Liver (tissue), 8 donors: ENCODE measurements at regions not wholly inside any gene's neighbourhood (a gene's known extent, or its start where the extent isn't known, plus 50 kb on each side); places are given as distances from the start of the nearest gene placed in this dataset.

Source experiments
- DNase-seq: peaks from one replicate; pipeline ENCODE4 v3.0.0-alpha.2; 2017; ENCODE audit warnings: low spot score
- H3K27ac ChIP-seq, 2 donors: one replicate each; pipeline ENCODE4 v1.7.0; 2013; ENCODE audit warnings: inconsistent platforms in 2 of 2, low read length in 2 of 2, control low read depth in 1 of 2, low read depth in 1 of 2, mild to moderate bottlenecking in 1 of 2
- H3K27me3 ChIP-seq, 4 donors: one replicate each; pipeline versions ENCODE4 v1.6.1 to v1.7.0; 2013; ENCODE audit warnings: low read length in 3 of 4, inconsistent platforms in 1 of 4, mild to moderate bottlenecking in 1 of 4, moderate library complexity in 1 of 4; ENCODE audit not compliant: control insufficient read depth in 4 of 4, insufficient read depth in 4 of 4
- H3K36me3 ChIP-seq, 4 donors: one replicate each; pipeline versions ENCODE4 v1.6.1 to v1.7.0; 2013; ENCODE audit warnings: low read length in 3 of 4, mild to moderate bottlenecking in 3 of 4, low read depth in 1 of 4, moderate library complexity in 1 of 4; ENCODE audit not compliant: control insufficient read depth in 4 of 4, insufficient read depth in 3 of 4
- H3K4me1 ChIP-seq, 4 donors: one replicate each; pipeline versions ENCODE4 v1.6.1 to v1.7.0; 2013; ENCODE audit warnings: low read length in 3 of 4, mild to moderate bottlenecking in 3 of 4, moderate library complexity in 1 of 4; ENCODE audit not compliant: control insufficient read depth in 4 of 4, insufficient read depth in 4 of 4
- H3K4me3 ChIP-seq, 3 donors: one replicate each; pipeline versions ENCODE4 v1.6.1 to v1.7.0; 2013; ENCODE audit warnings: low read length in 3 of 3, control low read depth in 1 of 3, low read depth in 1 of 3, mild to moderate bottlenecking in 1 of 3
- H3K9ac ChIP-seq, 2 donors: one replicate each; pipeline ENCODE4 v1.7.0; 2013; ENCODE audit warnings: low read length in 2 of 2, mild to moderate bottlenecking in 2 of 2, moderate library complexity in 2 of 2, control low read depth in 1 of 2, low read depth in 1 of 2
- H3K9me3 ChIP-seq, 4 donors: one replicate each; pipeline versions ENCODE4 v1.6.1 to v1.7.0; 2013; ENCODE audit warnings: low read length in 3 of 4; ENCODE audit not compliant: control insufficient read depth in 4 of 4
- EGR1 ChIP-seq, 2 donors: IDR thresholded peaks; 2 replicates each; pipeline ENCODE4 v1.6.1; 2016 to 2018; ENCODE audit warnings: antibody characterized with exemption in 2 of 2, low read depth in 2 of 2
- FOXA1 ChIP-seq: IDR thresholded peaks from 2 replicates; pipeline ENCODE4 v1.6.1; 2016; ENCODE audit warnings: antibody characterized with exemption
- FOXA2 ChIP-seq: IDR thresholded peaks from 2 replicates; pipeline ENCODE4 v1.6.1; 2016; ENCODE audit warnings: antibody characterized with exemption
- GABPA ChIP-seq, 2 donors: IDR thresholded peaks in 1 of 2; conservative IDR thresholded peaks in 1 of 2; 2 replicates each; pipeline ENCODE4 v1.6.1; 2016; ENCODE audit warnings: antibody characterized with exemption in 2 of 2, mild to moderate bottlenecking in 1 of 2, moderate library complexity in 1 of 2
- HNF4A ChIP-seq, 2 donors: conservative IDR thresholded peaks; 2 replicates each; pipeline ENCODE4 v1.6.1; 2016; ENCODE audit warnings: antibody characterized with exemption in 2 of 2, mild to moderate bottlenecking in 2 of 2
- HNF4G ChIP-seq: IDR thresholded peaks from 2 replicates; pipeline ENCODE4 v1.6.1; 2016; ENCODE audit warnings: antibody characterized with exemption
- JUND ChIP-seq, 2 donors: IDR thresholded peaks; 2 replicates each; pipeline ENCODE4 v1.6.1; 2016; ENCODE audit warnings: antibody characterized with exemption in 2 of 2
- NR2F2 ChIP-seq: IDR thresholded peaks from 2 replicates; pipeline ENCODE4 v1.6.1; 2016; ENCODE audit warnings: antibody characterized with exemption
- RAD21 ChIP-seq, 2 donors: IDR thresholded peaks; 2 replicates each; pipeline ENCODE4 v1.6.1; 2016; ENCODE audit warnings: antibody characterized with exemption in 2 of 2, mild to moderate bottlenecking in 2 of 2
- RXRA ChIP-seq, 2 donors: IDR thresholded peaks; 2 replicates each; pipeline ENCODE4 v1.6.1; 2017 to 2018; ENCODE audit warnings: antibody characterized with exemption in 2 of 2, mild to moderate bottlenecking in 1 of 2
- SP1 ChIP-seq: IDR thresholded peaks from 2 replicates; pipeline ENCODE4 v1.6.1; 2018; ENCODE audit warnings: antibody characterized with exemption, mild to moderate bottlenecking
- TAF1 ChIP-seq: conservative IDR thresholded peaks from 2 replicates; pipeline ENCODE4 v1.6.1; 2016; ENCODE audit warnings: antibody characterized with exemption, mild to moderate bottlenecking
- YY1 ChIP-seq: IDR thresholded peaks from 2 replicates; pipeline ENCODE4 v1.6.1; 2016; ENCODE audit warnings: antibody characterized with exemption, mild to moderate bottlenecking
- WGBS: extraction: QIAGEN DNeasy Blood & Tissue Kit; methylation state at CpG from one replicate; pipeline ENCODE4 v1.1.7; 2013; 5-methylcytosine and 5-hydroxymethylcytosine counted together
- TF ChIP-seq, protein P1 (sequence below): IDR thresholded peaks from 2 replicates; pipeline ENCODE4 v1.6.1; 2016; ENCODE audit warnings: antibody characterized with exemption
- TF ChIP-seq, protein P2 (sequence below): IDR thresholded peaks from 2 replicates; pipeline ENCODE4 v1.6.1; 2016; ENCODE audit warnings: antibody characterized with exemption, mild to moderate bottlenecking
- TF ChIP-seq, protein P3 (sequence below): IDR thresholded peaks from 2 replicates; pipeline ENCODE4 v1.6.1; 2016; ENCODE audit warnings: antibody characterized with exemption
- TF ChIP-seq, protein P4 (sequence below): fragments of 150-350 bp; IDR thresholded peaks from 2 replicates; pipeline ENCODE4 v1.5.1; 2017; ENCODE audit warnings: improper control_type of control experiment, low read depth, low read length; ENCODE audit not compliant: missing input control
- TF ChIP-seq, protein P5 (sequence below): IDR thresholded peaks from 2 replicates; pipeline ENCODE4 v1.6.1; 2016; ENCODE audit warnings: antibody characterized with exemption
- donor health status: healthy.
- donor health status: healthy.
- donor health status: healthy.
- donor health status: healthy.
- donor health status: healthy.

DNA sequence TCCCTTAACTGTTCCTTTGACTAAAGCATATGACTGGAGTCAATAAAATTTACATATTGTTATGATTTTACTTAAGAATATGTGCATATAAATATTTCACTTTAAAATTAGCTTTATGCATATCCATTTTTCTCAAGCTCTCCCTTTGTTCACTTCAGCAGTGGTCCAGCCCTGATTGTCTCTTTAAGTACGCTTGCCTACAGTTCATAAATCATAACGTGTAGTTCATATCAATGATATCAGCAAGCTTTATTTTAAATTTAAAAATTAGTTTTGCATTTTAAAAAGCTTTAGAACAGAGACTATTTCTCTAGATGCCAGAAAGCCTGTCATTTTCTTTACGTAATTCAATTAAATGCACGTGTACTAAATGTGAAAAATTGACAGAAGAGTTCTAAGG, 721.9 kb downstream of the OTOL1 start:
- DNase-seq: no peak
- Histone ChIP-seq H3K4me1 (no peaks in the 10 kb centered on the region), H3K36me3 (no peaks in the 10 kb centered on the region), H3K27ac (no peak overlapping the region), H3K9ac (no peak overlapping the region), H3K27me3 (peaks cover 0 to 4% (median 0%) of the 10 kb centered on the region in 4 donors), H3K9me3 (no peaks in the 10 kb centered on the region), H3K4me3 (no peak overlapping the region)
- WGBS: 58% methylated on average over 4 of the region's 4 CpGs
- TF ChIP-seq, protein P1, sequence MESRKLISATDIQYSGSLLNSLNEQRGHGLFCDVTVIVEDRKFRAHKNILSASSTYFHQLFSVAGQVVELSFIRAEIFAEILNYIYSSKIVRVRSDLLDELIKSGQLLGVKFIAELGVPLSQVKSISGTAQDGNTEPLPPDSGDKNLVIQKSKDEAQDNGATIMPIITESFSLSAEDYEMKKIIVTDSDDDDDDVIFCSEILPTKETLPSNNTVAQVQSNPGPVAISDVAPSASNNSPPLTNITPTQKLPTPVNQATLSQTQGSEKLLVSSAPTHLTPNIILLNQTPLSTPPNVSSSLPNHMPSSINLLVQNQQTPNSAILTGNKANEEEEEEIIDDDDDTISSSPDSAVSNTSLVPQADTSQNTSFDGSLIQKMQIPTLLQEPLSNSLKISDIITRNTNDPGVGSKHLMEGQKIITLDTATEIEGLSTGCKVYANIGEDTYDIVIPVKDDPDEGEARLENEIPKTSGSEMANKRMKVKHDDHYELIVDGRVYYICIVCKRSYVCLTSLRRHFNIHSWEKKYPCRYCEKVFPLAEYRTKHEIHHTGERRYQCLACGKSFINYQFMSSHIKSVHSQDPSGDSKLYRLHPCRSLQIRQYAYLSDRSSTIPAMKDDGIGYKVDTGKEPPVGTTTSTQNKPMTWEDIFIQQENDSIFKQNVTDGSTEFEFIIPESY: no peak
- TF ChIP-seq NR2F2 (no peak), EGR1 (IDR thresholded peaks at IDR 0.05; ENCODE audit: low read depth in 2 of 2) (no peak), HNF4G (no peak), GABPA (IDR thresholded peaks at IDR 0.05 in 1 of 2, conservative IDR thresholded peaks at IDR 0.05 in 1 of 2) (no peak), SP1 (no peak)

DNA sequence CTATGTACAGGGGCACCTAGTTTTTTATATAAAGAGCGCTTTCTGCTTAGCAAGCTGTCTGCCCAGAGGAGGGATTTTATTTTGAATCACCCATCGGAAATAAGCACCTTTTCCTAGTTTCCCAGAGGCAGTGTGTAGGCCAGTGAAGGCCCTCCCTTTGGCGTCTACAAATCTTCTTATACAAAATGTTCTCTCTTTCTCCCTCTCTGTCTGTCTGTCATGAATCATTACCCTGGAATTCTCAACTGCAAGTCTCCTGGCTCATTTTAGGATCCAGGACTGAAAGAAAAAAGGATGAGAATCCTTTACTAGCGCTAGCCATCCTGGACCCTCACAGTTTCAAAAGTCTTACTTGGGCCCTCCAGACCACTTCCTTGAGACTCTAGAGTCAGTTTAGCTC, 728.1 kb downstream of the OTOL1 start:
- no peak for TF ChIP-seq RXRA (IDR thresholded peaks at IDR 0.05)
- TF ChIP-seq, protein P2, sequence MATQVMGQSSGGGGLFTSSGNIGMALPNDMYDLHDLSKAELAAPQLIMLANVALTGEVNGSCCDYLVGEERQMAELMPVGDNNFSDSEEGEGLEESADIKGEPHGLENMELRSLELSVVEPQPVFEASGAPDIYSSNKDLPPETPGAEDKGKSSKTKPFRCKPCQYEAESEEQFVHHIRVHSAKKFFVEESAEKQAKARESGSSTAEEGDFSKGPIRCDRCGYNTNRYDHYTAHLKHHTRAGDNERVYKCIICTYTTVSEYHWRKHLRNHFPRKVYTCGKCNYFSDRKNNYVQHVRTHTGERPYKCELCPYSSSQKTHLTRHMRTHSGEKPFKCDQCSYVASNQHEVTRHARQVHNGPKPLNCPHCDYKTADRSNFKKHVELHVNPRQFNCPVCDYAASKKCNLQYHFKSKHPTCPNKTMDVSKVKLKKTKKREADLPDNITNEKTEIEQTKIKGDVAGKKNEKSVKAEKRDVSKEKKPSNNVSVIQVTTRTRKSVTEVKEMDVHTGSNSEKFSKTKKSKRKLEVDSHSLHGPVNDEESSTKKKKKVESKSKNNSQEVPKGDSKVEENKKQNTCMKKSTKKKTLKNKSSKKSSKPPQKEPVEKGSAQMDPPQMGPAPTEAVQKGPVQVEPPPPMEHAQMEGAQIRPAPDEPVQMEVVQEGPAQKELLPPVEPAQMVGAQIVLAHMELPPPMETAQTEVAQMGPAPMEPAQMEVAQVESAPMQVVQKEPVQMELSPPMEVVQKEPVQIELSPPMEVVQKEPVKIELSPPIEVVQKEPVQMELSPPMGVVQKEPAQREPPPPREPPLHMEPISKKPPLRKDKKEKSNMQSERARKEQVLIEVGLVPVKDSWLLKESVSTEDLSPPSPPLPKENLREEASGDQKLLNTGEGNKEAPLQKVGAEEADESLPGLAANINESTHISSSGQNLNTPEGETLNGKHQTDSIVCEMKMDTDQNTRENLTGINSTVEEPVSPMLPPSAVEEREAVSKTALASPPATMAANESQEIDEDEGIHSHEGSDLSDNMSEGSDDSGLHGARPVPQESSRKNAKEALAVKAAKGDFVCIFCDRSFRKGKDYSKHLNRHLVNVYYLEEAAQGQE: no peak
- TF ChIP-seq RAD21 (IDR thresholded peaks at IDR 0.05): no peak
- TF ChIP-seq FOXA2: no peak
- TF ChIP-seq HNF4A (conservative IDR thresholded peaks at IDR 0.05): no peak
- TF ChIP-seq, protein P3, sequence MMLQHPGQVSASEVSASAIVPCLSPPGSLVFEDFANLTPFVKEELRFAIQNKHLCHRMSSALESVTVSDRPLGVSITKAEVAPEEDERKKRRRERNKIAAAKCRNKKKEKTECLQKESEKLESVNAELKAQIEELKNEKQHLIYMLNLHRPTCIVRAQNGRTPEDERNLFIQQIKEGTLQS: no peak
- TF ChIP-seq, protein P1: no peak
- no peak for TF ChIP-seq TAF1
- no peak for TF ChIP-seq NR2F2
- TF ChIP-seq GABPA (IDR thresholded peaks at IDR 0.05 in 1 of 2, conservative IDR thresholded peaks at IDR 0.05 in 1 of 2): no peak
- TF ChIP-seq, protein P4, sequence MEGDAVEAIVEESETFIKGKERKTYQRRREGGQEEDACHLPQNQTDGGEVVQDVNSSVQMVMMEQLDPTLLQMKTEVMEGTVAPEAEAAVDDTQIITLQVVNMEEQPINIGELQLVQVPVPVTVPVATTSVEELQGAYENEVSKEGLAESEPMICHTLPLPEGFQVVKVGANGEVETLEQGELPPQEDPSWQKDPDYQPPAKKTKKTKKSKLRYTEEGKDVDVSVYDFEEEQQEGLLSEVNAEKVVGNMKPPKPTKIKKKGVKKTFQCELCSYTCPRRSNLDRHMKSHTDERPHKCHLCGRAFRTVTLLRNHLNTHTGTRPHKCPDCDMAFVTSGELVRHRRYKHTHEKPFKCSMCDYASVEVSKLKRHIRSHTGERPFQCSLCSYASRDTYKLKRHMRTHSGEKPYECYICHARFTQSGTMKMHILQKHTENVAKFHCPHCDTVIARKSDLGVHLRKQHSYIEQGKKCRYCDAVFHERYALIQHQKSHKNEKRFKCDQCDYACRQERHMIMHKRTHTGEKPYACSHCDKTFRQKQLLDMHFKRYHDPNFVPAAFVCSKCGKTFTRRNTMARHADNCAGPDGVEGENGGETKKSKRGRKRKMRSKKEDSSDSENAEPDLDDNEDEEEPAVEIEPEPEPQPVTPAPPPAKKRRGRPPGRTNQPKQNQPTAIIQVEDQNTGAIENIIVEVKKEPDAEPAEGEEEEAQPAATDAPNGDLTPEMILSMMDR: no peak
- TF ChIP-seq EGR1 (IDR thresholded peaks at IDR 0.05; ENCODE audit: low read depth in 2 of 2): no peak
- TF ChIP-seq, protein P5, sequence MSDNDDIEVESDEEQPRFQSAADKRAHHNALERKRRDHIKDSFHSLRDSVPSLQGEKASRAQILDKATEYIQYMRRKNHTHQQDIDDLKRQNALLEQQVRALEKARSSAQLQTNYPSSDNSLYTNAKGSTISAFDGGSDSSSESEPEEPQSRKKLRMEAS: no peak
- TF ChIP-seq YY1: no peak
- no peak for TF ChIP-seq HNF4G
- no peak for TF ChIP-seq FOXA1
- TF ChIP-seq SP1: no peak
- no peak for TF ChIP-seq JUND (IDR thresholded peaks at IDR 0.05)
- no peaks in the 10 kb centered on the region for H3K4me1 ChIP-seq
- 86% methylated on average over 4 of the region's 4 CpGs for WGBS
- no peak overlapping the region for H3K4me3 ChIP-seq
- H3K27ac ChIP-seq: no peak overlapping the region
- no peak for DNase-seq
- no peaks in the 10 kb centered on the region for H3K27me3 ChIP-seq
- H3K36me3 ChIP-seq: no peaks in the 10 kb centered on the region
- no peaks in the 10 kb centered on the region for H3K9me3 ChIP-seq
- H3K9ac ChIP-seq: no peak overlapping the region
